ENCODE measurements at regions not wholly inside any gene's neighbourhood (a gene's known extent, or its start where the extent isn't known, plus 50 kb on each side); places are given as distances from the start of the nearest gene placed in this dataset.
"Not testable (repeated sequence)": the region's sequence is repeated elsewhere in the genome, so short reads cannot be mapped to it uniquely, and the experiment has no call there.

DNA sequence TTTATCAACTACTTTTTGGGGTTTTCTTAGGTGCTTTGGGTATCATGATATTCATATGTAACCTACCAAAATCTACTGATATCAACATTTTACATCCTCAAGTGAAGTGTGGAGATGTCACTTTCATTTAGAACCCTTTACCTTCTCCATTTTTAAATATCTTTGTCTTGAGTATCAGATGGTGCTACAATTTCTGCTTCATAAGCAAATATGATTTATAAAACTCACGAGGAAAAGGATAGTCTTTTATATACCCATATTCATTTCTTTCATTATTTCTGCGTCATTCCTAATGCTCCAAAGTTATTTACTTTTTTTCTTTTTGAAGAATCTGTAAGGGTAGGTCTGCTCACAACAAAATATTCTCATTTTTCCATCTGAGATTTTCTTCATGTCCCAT, 991.7 kb downstream of the CDH11 start:
- DNase-seq (ENCODE audit: low read depth), result no peak

DNA sequence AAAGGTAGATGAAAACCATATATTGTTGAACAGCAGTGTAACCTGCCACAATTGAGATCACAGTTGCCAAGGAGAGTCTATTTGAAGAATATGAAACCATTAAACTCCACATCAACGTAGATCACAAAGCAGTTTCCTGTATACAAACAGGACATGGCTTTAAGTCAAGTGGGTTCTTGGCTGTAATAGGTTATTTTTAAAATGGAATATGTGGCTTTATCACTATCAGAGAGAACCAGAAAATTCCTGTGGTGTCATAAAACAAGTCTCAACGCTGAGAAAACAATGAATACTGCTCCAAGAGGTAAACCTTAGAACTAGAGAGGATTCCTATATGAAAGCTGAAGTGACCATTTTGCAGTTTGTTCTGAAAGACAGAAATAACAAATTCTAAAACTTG, 999.7 kb downstream of the CDH11 start:
- DNase-seq (ENCODE audit: low read depth), result peak; percentile 11

DNA sequence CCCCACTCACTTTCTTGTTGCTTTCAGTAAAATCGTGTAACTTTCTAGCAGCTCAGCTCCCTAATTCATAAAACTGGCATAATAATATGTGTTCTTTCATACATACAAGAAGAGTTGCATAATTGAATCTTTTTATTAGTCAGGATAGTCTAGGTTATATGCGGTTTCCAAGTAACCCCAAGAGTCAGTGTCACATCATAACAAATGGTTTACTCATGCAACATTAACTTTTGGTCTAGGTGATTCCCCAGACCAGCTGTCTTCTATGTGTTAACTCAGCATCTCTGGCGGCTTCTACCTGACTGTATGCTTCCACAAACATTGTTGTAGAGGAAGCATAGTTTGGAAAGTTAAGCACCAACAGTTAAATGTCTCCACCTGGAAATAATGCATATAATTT, 1000.4 kb downstream of the CDH11 start:
- DNase-seq (ENCODE audit: low read depth), result peak; percentile 76

DNA sequence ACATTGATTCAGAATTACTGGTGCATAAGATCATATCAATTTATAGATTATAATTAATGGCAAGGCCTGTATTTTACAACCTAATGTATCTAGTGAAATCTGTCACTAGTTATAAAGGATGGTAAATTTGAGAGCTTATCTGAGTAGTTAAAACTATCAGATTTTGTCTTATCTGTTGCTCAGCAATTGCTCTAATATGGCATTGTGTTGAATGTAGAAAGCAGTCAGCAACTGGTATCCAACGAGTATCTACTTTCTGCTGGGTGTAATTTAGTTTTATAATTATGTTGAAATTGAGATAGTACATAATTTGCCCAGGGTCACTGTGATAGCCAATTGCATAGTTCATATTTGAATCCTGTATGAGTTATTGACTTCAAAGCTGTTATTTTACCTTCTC, 1005.7 kb downstream of the CDH11 start:
- no peak for DNase-seq (ENCODE audit: low read depth)

DNA sequence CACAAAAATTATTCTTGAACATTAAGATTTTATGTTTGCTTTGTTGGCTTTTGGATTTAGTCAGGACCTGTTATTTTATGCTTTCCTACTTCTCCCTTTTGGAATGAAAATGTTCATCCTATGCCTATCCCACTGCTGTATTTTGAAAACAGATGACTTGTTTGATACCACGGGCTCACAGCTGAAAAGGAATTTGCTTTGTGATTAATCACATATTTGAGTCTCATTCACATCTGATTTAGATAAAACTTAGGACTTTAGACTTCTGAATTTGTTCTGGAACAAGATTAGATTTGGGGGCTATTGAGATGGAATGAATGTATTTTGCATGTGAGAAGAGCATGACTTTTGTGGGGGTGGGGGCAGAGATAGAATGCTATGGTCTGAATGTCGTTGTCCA, 1012.6 kb downstream of the CDH11 start:
- DNase-seq (ENCODE audit: low read depth), result no peak

DNA sequence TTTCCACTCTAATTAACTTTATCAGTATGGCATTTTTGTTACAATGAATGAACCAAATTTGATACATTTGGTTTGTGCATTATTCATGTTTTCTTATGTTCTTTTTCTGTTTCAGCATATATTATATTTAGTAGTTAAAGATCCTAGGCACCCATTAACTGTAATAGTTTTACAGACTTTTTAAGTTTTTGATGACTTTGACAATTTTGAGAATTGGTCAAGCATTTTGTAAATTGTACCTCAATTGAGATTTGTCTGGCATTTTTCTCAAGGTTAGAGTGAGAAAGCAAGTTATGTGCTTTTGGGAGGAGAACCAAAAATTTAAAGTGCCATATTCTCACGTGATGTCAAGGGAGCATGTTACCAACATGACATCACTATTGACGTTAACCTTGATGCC, 1019.2 kb downstream of the CDH11 start:
- no peak for DNase-seq (ENCODE audit: low read depth)

DNA sequence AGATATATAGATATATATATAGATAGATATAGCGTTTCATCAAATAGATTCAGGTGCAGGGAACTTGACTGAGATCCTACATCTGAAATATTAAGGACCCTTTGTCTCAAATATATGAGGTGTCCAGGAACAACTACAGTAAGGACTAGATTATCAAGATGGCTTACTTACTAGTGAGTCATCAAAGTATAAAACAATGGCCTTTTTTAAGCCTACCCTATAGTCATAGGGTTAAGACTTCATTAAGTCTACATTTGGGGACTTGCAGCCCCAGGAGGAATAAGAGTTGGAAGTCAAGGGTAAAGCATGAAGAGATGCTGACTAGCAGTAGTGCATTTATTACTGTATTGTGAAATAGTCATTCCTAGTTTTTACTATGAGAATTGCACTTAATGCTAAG, 1023.4 kb downstream of the CDH11 start:
- DNase-seq (ENCODE audit: low read depth), result peak; percentile 60

DNA sequence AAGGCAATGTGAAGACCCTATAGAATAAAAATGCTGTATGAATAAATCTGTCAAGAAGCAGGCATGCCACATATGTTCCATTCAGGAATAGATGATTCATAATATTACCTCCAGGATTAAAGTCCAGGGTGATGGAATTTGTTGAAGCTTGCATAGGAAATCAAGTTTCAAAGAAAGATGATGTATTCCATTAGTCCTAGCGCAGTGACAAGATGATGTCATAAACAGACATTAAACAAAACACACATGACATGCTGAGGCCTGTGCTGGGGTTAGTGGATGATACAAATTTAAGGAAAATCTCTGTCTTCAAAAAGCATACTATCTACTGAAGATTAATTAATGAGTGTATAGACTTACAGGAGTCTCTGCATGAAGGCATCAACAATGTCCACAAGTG, 1025.2 kb downstream of the CDH11 start:
- DNase-seq (ENCODE audit: low read depth), result no peak

DNA sequence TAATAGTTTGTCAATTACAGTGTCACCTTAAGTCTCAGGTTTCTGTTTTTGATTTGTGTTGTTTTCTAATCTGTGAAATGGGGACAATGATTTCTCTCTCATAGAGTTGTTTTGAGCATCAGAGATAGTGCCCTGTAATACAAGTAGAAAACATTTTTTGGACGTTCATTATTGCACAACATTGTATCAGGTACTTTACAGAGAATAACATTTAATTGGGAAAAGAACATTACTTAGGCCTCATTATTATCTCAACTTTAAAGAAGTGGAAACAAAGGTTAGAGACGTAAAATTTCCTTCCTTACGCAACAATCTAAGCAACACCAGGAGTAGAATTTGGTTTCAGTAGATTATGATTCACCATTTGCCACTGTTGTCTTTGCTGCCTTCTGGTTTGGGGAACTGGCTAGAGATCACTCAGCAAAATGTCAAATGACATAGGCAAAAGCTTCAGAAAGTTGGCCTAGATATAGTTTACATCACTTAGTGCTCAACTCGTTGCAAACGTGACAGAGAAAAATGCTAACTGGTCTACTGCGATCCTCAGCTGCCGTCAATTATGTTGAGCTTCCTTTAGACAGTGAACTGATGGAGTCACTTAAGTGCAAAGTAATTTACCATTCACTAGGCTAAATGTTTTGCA, 1026.8 kb downstream of the CDH11 start:
- DNase-seq (ENCODE audit: low read depth), result no peak

DNA sequence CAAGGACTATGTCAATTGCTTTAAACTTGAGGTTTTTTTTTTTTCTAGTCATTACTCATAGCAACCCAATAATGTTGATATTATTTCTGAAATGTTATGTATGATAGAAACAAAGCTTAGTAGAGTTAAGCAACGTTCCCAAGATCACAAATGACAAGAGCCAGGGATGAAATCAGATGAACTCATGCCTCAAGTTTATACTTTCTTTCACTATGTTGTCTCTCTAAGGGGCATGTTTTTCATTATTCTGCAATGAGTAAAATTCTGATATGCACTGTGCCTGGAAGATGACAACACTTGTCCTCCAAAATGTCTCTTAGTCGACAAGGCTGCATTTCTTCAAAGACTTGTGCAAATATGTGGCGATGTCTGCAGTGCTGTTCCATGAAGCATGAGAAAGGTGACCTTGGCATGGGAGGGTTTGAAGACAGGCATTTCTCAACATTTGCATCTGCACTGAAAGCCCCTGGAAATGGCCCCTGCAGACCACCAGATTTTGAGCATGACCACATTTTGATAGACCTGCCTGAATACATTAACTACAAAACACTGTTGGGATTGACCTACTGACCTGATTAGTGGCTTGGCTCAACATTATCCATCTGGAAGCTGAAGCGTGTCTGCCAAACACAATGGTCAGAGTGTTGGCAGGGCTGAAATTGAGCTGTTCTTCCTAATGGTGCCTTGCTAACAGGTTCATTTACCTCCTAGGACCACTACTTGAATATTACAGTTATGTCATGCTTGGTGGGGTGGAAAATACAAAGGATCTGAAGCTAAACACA, 1027.5 kb downstream of the CDH11 start:
- no peak for DNase-seq (ENCODE audit: low read depth)

DNA sequence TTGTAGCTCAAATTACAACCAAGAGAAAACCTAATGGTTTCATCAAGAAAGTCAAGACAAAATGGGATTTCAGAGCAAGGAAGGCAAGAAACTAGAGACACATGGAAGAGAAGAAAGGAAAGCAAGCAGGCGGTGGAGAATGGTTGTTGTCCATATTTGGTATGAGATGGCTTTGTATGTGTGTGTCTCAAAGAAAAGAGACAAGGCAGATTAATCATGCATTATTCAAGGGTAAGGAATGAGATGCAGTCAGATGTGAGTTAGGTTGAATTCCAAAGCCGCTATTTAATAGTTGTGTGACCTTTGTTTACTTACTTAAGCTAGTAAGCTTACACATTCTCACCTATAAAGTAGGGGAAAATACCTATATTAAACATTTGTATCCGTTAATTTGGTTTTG, 1029.6 kb downstream of the CDH11 start:
- peak; percentile 74 for DNase-seq (ENCODE audit: low read depth)

DNA sequence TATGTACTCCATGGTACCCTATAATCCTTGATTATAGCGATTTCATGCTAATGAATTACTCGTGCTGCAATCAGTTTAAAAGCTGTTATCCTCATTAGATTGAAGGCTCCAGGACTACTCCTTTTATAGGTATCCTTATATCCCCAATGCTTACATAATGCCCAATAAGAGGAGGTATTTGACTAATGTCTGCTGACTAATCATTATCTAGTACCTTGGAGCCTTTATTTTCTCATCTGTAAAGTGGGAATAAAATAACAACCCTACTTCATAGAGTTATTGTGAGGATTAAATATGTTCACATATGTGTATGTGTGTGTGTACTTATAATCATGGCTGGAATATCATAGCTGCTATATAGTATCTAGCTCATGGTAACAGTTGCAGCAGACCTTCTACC, 1031.5 kb downstream of the CDH11 start:
- no peak for DNase-seq (ENCODE audit: low read depth)

DNA sequence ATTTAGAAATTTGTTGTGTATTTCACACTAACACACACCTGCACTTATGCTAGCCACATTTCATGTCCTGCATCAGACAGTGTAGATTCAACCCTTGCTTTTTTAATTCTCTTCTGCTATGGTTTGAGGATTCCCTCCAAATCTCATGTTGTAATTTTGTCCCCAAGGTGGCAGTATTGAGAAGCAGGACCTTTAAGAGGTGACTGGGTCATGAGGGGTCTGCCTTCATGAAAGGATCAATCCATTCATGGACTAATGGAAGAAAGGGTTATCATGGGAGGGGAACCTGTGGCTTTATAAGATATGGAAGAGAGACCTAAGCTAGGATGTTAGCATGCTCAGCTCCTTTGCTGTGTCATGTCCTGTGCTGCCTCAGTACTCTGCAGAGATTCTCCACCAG, 1032.2 kb downstream of the CDH11 start:
- peak; percentile 40 for DNase-seq (ENCODE audit: low read depth)

DNA sequence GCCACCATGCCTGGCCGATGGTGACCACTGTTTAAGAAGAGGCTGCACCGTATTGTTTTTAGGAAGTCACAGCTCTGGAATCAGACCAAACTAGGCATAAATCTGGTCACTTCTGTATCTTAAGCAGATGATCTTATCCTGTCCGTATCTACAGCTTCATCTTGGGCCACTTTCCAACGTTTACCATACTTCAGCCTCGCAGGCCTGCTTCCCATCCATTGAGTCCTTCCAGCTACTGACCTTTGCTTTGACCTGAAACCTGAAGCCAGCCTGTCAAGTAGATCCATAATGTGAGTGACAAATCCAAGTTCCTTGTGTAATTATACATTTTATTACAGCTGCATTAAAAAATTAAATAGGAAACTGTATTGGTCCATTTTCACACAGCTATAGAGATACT, 1033.0 kb downstream of the CDH11 start:
- no peak for DNase-seq (ENCODE audit: low read depth)

DNA sequence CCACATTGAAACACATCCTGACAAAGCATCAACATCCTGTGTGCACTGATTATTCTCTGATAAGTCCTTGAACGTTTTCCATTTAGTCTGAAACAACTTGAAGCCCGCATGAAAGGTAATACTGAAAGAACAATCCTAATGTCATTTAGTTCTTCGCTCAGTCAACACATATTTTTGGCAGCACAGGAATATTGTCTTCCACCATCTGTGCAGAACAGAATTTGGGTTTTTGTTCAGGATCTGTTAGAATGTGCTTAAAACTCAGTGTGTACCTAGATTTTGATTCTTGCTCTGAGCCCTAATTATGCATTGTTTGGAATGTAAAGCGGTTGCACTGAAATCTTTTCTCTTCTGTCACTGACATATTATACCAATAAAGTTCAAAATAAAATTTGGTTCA, 1036.6 kb downstream of the CDH11 start:
- no peak for DNase-seq (ENCODE audit: low read depth)

DNA sequence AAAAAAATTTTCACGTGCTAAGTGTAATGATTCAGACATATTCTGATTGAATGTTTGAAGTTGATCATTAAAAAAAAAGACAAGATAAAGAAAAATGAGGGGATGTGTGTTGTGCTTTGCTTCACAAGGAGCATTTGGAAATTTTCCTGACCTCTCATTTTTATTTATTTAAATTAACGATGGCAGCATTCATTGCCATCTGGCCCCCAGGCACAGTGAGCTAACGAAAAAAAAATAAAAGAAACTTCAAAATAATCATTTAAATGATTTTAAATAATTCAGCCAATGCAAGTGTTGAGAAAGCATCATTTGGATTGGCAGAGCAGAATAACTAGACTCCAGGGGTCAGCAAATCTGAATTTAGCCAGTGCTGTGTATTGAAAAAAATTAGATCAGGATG, 1037.2 kb downstream of the CDH11 start:
- no peak for DNase-seq (ENCODE audit: low read depth)

DNA sequence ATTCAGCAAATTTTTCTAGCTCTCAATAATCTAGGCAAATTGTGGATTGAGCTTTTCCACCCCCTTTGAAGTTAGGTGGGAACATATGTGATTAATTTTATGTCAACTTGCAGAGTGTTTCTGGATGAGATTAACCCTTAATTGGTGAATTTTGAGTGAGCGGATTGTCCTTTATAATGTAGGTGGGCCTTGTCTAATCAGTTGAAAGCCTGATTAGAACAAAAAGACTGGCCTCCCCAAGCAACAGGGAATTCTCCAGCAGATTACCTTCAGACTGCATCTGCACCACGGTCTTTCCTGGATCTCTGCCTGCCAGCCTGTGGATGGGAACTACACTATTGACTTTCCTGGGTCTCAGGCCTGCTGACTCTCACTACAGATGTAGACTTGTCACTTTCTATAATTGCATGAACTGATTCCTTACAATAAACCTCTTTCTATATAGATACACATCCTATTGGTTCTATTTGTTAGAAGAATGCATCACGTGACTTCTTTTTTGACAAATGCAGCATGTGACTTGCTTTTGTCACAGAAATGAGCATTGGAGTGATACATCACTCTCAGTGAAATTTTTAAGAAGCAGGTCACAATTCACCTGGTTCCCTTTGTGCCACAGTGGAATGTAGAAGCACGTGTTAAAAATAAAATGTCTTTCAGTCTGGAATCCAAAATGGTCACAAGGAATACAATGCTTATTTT, 1038.3 kb downstream of the CDH11 start:
- no peak for DNase-seq (ENCODE audit: low read depth)

DNA sequence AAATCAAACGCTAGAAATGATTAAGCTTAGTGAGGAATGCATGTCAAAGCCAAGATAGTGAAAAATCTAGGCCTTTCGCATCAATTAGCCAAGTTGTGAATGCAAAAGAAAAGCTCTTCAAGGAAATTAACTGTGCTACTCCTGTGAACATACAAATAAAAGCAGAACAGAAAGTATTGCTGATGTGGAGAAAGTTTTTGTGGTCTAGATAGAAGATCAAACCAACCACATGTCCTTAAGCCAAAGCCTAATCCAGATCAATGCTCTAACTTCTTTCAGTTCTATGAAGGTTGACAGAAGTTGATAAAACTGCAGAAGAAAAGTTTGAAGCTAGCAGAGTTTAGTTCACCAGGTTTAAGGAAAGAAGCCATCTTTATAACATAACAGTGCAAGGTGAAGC, 1044.6 kb downstream of the CDH11 start:
- no peak for DNase-seq (ENCODE audit: low read depth)

DNA sequence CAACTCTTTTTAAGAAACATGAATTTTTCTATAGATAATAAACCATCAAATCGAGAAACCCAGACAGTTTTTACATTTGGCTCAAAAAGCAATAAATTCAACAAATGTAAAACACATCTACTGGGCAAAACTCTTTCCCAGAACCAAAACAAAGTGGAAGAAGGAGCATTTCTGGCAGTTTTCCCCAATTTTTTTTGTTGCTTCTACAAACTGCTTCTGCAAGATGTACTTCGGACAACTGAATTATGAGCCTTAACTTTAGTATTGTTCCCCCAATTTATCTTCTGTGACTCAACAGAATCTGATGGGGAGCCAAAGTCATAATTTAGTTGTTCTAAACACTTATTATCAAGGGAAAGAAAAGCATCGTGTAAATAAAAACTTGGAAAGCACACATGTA, 1047.2 kb downstream of the CDH11 start:
- DNase-seq (ENCODE audit: low read depth), result no peak

DNA sequence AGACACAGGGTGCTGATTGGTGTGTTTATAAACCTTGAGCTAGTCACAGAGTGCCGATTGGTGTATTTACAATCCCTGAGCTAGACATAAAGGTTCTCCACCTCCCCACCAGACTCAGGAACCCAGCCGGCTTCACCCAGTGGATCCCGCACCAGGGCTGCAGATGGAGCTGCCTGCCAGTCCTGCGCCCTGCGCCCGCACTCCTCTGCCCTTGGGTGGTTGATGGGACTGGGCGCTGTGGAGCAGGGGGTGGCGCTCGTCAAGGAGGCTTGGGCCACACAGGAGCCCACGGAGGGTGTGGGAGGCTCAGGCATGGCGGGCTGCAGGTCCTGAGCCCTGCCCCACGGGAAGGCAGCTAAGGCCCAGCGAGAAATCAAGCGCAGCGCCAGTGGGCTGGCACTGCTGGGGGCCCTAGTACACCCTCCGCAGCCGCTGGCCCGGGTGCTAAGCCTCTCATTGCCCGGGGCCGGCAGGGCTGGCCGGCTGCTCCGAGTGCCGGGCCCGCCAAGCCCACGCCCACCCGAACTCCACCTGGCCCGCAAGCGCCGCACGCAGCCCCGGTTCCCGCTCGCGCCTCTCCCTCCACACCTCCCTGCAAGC, 1049.6 kb downstream of the CDH11 start:
- not testable (repeated sequence) for DNase-seq (ENCODE audit: low read depth)

DNA sequence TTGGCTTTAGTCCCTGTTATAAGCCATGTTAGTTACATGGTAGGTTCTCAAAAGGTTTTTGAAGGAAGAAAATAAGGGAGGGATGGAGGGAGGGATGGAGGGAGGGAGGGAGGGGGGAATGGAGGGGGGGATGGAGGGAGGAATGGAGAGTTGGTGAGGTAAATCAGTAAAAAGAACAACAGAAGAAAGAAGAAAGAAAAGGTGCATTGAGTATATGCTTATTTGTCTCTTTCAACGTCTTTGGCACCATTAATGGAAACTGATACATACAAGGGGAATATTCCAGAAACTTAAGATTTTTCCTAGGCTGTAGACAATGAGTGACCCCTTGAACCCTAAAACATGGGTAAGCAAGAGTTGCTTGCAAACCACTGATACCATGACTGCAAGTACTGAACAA, 1056.3 kb downstream of the CDH11 start:
- no peak for DNase-seq (ENCODE audit: low read depth)

DNA sequence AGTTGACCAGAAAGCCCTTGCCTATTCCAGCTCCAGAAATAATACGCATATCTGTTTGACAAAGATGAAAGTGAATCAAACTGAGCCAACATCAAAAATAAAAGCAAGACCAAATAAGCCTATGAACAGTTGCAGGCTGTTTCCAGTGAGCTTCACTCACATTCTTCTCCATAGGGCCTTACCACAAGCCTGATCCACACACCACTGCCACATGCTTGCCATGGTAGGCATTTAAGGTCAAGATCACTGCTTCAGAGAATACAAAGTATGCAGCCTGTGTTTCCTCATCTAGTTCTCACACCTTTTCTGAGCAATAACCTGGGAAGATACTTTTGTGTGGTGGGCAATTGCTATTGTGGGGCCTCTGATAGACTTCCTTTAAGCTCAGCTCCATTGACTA, 1060.2 kb downstream of the CDH11 start:
- no peak for DNase-seq (ENCODE audit: low read depth)

Data from HT1080 (cell line).